Fibroblast of villous mesenchyme (primary cell): ENCODE measurements at regions not wholly inside any gene's neighbourhood (a gene's known extent, or its start where the extent isn't known, plus 50 kb on each side); places are given as distances from the start of the nearest gene placed in this dataset.

Experiments used
- DNase-seq: peaks from one replicate; pipeline ENCODE4 v3.0.0-alpha.2; 2010; ENCODE audit warnings: low read depth
- H3K4me3 ChIP-seq: 2 replicates; pipeline ENCODE4 v1.5.1; 2011; ENCODE audit warnings: low read depth, mild to moderate bottlenecking, low read length
- TF ChIP-seq, protein P1 (sequence below): IDR thresholded peaks from 2 replicates; pipeline ENCODE4 v1.5.1; 2012; ENCODE audit warnings: low read depth, mild to moderate bottlenecking, low read length; ENCODE audit not compliant: insufficient read depth

DNA sequence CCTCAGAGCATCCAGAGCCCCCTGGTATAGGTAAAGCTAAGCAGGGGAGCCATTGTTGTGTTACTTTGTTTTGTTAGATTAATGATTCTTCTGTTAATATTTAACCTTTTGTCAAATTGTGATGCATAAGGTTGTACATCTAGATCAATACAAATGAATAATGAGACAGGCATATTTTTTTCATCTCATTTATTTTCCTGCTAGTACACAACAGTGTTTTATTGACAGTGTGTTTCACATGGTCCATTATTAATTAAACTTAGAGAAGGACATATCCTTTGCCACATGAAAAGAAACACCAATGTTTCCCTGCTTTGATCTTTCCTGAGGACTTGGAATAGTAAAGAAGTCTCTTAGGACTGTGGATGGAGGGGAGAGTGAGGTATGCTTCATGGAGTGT, 543.6 kb upstream of the CFAP20DC start:
- no peak overlapping the region for H3K4me3 ChIP-seq
- TF ChIP-seq, protein P1, sequence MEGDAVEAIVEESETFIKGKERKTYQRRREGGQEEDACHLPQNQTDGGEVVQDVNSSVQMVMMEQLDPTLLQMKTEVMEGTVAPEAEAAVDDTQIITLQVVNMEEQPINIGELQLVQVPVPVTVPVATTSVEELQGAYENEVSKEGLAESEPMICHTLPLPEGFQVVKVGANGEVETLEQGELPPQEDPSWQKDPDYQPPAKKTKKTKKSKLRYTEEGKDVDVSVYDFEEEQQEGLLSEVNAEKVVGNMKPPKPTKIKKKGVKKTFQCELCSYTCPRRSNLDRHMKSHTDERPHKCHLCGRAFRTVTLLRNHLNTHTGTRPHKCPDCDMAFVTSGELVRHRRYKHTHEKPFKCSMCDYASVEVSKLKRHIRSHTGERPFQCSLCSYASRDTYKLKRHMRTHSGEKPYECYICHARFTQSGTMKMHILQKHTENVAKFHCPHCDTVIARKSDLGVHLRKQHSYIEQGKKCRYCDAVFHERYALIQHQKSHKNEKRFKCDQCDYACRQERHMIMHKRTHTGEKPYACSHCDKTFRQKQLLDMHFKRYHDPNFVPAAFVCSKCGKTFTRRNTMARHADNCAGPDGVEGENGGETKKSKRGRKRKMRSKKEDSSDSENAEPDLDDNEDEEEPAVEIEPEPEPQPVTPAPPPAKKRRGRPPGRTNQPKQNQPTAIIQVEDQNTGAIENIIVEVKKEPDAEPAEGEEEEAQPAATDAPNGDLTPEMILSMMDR, result no peak
- DNase-seq, result no peak

DNA sequence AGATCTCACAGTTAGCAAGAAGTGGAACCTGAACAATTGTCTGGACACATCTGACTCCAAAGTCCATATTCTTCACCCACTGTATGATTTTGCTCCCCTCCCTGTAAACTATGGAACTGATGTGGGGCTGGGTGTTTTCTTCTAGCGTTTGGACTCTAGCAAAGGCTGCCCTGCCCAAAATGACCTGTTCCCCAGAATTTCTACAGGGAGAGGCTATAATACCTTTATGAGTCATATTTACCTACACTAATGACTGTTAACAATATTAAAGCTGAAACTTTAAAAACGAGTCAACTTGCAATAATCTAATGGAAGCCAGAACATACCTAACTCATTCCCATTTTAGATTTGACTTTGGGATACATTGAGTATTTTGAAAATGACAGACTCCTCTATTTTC, 531.2 kb upstream of the CFAP20DC start:
- H3K4me3 ChIP-seq, result no peak overlapping the region
- DNase-seq, result no peak
- TF ChIP-seq, protein P1, result no peak

DNA sequence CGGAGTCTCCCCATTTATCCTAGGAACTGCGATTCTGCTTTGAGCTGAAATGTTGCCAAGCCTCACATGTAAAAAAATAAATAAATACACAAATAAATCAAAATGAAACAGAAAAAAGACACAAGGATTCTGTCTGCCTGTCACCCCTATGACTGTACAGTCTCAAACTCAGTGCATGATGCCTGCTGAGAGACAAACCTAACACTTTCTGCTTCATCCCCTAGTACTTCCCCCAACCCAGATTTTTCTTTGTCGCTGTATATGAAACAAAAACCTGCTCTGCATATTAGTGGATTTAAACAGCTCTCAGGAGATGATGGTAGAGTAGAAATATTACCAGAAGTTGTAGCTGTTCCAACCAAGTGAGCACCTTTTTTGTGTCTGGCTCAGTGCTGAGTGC, 530.7 kb upstream of the CFAP20DC start:
- DNase-seq, result no peak
- no peak overlapping the region for H3K4me3 ChIP-seq
- TF ChIP-seq, protein P1, result no peak

DNA sequence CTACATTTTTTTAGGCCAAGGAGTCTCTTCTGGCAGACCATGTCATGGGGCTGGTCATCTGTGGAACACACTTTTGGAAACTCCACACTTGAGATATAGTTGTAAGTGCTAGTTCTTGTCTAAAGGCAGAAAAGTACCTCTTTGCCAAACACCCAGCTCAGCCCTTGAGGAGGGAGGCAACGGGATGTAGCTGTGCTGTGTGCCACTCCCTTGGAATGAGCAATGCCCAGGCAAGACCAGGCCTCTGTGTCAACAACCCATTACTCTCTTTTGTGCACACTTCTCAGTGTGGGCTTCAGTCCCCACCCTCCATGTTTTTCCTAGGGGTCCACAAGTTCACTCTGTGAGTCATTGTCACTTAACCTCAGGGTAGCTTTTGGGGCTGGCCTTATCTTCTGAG, 528.3 kb upstream of the CFAP20DC start:
- no peak overlapping the region for H3K4me3 ChIP-seq
- TF ChIP-seq, protein P1, result no peak
- DNase-seq, result no peak

DNA sequence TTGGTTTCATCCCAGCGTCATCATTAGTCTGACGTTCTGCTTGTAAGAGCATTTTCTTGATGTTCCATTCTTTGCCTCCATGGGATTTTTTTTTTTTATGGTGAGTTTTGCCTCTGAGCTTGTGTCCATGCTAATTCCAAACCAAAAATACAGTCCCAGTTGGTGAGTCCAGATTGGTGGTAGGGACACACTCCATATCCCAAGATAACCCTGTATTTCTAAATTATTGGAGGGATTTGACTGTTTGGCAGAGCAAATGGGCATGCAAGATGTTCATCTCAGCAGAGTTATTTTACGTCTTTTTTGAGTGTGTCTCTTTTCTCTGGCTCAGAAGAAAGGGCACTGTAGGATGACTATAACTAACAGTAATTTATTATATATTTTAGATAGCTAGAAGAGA, 526.8 kb upstream of the CFAP20DC start:
- no peak overlapping the region for H3K4me3 ChIP-seq
- TF ChIP-seq, protein P1, result no peak
- DNase-seq, result no peak

DNA sequence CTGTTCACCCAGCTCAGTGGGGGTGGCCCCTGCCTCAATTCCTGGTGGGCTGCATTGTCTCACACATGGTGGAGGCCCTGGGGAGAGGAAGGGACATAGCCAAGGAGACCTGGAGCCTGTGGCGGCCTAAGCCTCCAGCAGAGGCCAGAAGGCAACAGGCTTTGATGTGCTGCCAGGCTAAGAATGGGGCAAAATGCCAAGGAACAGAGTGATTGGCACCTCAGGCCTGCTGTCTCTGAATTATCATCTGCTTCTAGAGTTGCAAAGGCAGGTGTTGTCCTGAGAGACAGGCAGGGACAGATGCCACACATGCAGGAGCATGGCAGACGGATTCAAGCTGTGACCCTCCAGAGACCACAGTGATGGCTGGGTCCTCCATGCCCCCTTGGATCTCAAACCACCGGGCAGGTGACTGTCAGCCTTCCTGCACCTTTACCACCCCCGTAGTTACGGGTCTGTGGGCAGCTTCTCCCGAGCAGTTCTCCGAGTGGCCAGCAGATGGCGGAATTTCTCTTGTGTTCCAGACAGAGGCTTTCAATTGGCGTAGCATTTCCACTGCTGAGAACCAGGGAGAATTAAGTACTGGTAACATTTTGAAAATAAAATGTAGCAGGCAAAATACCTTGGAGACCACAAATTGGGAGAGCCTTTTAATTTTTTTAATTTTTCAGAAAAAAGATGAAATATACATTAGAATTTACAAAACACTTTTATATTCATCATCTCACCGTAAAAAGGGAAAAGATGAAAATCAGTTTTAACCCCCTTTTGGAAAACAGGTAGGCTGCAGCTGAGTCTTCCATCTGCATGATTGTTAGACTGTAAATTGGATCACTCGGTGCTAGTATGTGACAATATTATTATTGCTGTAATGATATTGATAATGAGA, 525.5 kb upstream of the CFAP20DC start:
- peak; percentile 66 for DNase-seq
- TF ChIP-seq, protein P1, result peak; percentile 95
- H3K4me3 ChIP-seq, result no peak overlapping the region
